ENCODE measurements at regions not wholly inside any gene's neighbourhood (a gene's known extent, or its start where the extent isn't known, plus 50 kb on each side); places are given as distances from the start of the nearest gene placed in this dataset.
"Not testable (repeated sequence)": the region's sequence is repeated elsewhere in the genome, so short reads cannot be mapped to it uniquely, and the experiment has no call there.

DNA sequence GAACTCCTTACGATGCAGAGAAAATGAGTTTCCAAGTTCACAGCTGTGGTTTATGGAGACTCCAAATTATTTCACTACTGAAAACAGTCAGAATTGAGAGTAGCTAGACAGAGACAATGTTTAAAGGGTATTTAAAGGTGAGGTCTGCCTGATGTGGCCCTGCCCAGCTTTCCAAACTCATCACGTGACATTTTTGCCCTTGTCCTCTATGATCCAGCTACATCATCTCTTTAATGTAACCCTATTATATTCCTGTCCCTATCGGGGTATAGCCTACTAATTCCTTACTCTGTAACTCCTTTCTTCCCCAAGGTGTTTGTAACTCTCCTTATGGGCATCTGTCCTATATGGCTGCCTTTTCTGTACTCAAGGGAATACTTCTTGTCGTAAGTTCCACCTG lies 297.2 kb downstream of the GRXCR1 start:
- Histone ChIP-seq H3K27me3 (ENCODE audit: insufficient read depth, low read length) (no peaks in the 10 kb centered on the region), H3K79me2 (ENCODE audit: insufficient read depth, low read length) (no peaks in the 10 kb centered on the region), H3K36me3 (ENCODE audit: insufficient read depth, low read length) (no peaks in the 10 kb centered on the region), H3K9ac (ENCODE audit: low read length) (no peak overlapping the region), H2AFZ (ENCODE audit: low read depth, low read length) (no peak overlapping the region), H3K4me3 (ENCODE audit: insufficient read depth, low read depth, low read length) (no peak overlapping the region), H3K4me2 (ENCODE audit: low read length) (no peak overlapping the region), H3K27ac (ENCODE audit: low read depth, low read length) (no peak overlapping the region), H3K4me1 (ENCODE audit: insufficient read depth, low read length) (no peaks in the 10 kb centered on the region), H4K20me1 (ENCODE audit: insufficient read depth, low read length) (no peaks in the 10 kb centered on the region), H3K9me3 (ENCODE audit: insufficient read depth, low read depth, low read length) (no peaks in the 10 kb centered on the region)
- no peak overlapping the region for H3K27ac Mint-ChIP-seq (ENCODE audit: unreplicated experiment)
- TF ChIP-seq, protein P1, sequence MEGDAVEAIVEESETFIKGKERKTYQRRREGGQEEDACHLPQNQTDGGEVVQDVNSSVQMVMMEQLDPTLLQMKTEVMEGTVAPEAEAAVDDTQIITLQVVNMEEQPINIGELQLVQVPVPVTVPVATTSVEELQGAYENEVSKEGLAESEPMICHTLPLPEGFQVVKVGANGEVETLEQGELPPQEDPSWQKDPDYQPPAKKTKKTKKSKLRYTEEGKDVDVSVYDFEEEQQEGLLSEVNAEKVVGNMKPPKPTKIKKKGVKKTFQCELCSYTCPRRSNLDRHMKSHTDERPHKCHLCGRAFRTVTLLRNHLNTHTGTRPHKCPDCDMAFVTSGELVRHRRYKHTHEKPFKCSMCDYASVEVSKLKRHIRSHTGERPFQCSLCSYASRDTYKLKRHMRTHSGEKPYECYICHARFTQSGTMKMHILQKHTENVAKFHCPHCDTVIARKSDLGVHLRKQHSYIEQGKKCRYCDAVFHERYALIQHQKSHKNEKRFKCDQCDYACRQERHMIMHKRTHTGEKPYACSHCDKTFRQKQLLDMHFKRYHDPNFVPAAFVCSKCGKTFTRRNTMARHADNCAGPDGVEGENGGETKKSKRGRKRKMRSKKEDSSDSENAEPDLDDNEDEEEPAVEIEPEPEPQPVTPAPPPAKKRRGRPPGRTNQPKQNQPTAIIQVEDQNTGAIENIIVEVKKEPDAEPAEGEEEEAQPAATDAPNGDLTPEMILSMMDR (IDR thresholded peaks at IDR 0.05; ENCODE audit: insufficient read depth, low read depth, low read length): no peak
- TF ChIP-seq EZH2 (IDR thresholded peaks at IDR 0.05; ENCODE audit: insufficient read depth, low read length): no peak
- H3K9me3 Mint-ChIP-seq (ENCODE audit: unreplicated experiment): no peaks in the 10 kb centered on the region
- H3K27me3 Mint-ChIP-seq (ENCODE audit: low read depth, unreplicated experiment): no peaks in the 10 kb centered on the region
- FAIRE-seq (no peak), DNase-seq (ENCODE audit: low read depth) (no peak)
- H3K4me1 Mint-ChIP-seq (ENCODE audit: low read depth, unreplicated experiment): no peaks in the 10 kb centered on the region
- no peaks in the 10 kb centered on the region for H3K36me3 Mint-ChIP-seq (ENCODE audit: low read depth, unreplicated experiment)
- no peak overlapping the region for H3K4me3 Mint-ChIP-seq (ENCODE audit: unreplicated experiment)

DNA sequence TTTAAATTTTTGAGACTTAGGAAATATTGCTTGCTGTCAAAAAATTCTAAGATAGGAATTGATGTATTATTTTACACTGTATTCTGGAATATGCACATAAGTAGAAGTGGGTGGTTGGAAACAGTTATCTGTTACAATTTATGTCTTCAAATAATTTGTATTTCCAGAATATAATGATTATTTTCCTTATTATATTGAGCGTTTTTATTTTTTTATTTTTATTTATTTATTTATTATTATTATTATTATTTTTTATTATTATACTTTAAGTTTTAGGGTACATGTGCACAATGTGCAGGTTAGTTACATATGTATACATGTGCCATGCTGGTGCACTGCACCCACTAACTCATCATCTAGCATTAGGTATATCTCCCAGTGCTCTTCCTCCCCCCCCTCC lies 320.1 kb downstream of the GRXCR1 start:
- H3K4me3 ChIP-seq (ENCODE audit: insufficient read depth, low read depth, low read length); H3K27ac ChIP-seq (ENCODE audit: low read depth, low read length); H3K4me1 Mint-ChIP-seq (ENCODE audit: low read depth, unreplicated experiment); H3K36me3 ChIP-seq (ENCODE audit: insufficient read depth, low read length); H3K79me2 ChIP-seq (ENCODE audit: insufficient read depth, low read length); H3K4me3 Mint-ChIP-seq (ENCODE audit: unreplicated experiment); H4K20me1 ChIP-seq (ENCODE audit: insufficient read depth, low read length); H3K27me3 ChIP-seq (ENCODE audit: insufficient read depth, low read length); H3K4me1 ChIP-seq (ENCODE audit: insufficient read depth, low read length); H3K36me3 Mint-ChIP-seq (ENCODE audit: low read depth, unreplicated experiment); H2AFZ ChIP-seq (ENCODE audit: low read depth, low read length); H3K4me2 ChIP-seq (ENCODE audit: low read length); H3K27ac Mint-ChIP-seq (ENCODE audit: unreplicated experiment); H3K9ac ChIP-seq (ENCODE audit: low read length); DNase-seq (ENCODE audit: low read depth); H3K27me3 Mint-ChIP-seq (ENCODE audit: low read depth, unreplicated experiment); H3K9me3 ChIP-seq (ENCODE audit: insufficient read depth, low read depth, low read length); H3K9me3 Mint-ChIP-seq (ENCODE audit: unreplicated experiment); FAIRE-seq: not testable (repeated sequence)

DNA sequence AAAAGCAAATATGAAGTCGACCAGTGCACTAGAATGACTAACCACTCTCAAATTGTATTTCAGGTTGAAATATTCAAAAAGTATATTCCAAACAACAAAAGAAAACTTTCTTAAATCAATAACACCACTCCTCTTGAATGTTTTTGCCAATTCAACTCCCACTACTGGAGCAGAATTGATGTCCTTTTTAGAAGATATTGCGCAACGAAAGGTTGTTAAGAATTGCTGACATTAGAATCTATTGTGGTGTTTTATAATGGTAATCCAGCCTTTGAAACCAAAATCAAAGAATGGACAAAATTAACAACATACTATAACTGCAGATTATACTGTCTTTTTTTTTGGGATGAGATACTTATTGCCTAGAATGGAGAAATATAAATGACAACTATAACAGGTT lies 331.3 kb downstream of the GRXCR1 start:
- TF ChIP-seq EZH2 (IDR thresholded peaks at IDR 0.05; ENCODE audit: insufficient read depth, low read length): no peak
- no peak overlapping the region for H2AFZ ChIP-seq (ENCODE audit: low read depth, low read length)
- Mint-ChIP-seq H3K36me3 (ENCODE audit: low read depth, unreplicated experiment) (no peaks in the 10 kb centered on the region), H3K4me3 (ENCODE audit: unreplicated experiment) (no peak overlapping the region), H3K4me1 (ENCODE audit: low read depth, unreplicated experiment) (peaks cover 5% of the 10 kb centered on the region), H3K27me3 (ENCODE audit: low read depth, unreplicated experiment) (no peaks in the 10 kb centered on the region), H3K27ac (ENCODE audit: unreplicated experiment) (no peak overlapping the region), H3K9me3 (ENCODE audit: unreplicated experiment) (no peaks in the 10 kb centered on the region)
- no peaks in the 10 kb centered on the region for H3K27me3 ChIP-seq (ENCODE audit: insufficient read depth, low read length)
- DNase-seq (ENCODE audit: low read depth) (no peak), FAIRE-seq (no peak)
- no peaks in the 10 kb centered on the region for H3K36me3 ChIP-seq (ENCODE audit: insufficient read depth, low read length)
- no peak overlapping the region for H3K9ac ChIP-seq (ENCODE audit: low read length)
- H3K4me2 ChIP-seq (ENCODE audit: low read length): no peak overlapping the region
- no peak overlapping the region for H3K27ac ChIP-seq (ENCODE audit: low read depth, low read length)
- H3K4me1 ChIP-seq (ENCODE audit: insufficient read depth, low read length): no peaks in the 10 kb centered on the region
- H3K9me3 ChIP-seq (ENCODE audit: insufficient read depth, low read depth, low read length): no peaks in the 10 kb centered on the region
- H4K20me1 ChIP-seq (ENCODE audit: insufficient read depth, low read length): no peaks in the 10 kb centered on the region
- H3K4me3 ChIP-seq (ENCODE audit: insufficient read depth, low read depth, low read length): no peak overlapping the region
- H3K79me2 ChIP-seq (ENCODE audit: insufficient read depth, low read length): no peaks in the 10 kb centered on the region

DNA sequence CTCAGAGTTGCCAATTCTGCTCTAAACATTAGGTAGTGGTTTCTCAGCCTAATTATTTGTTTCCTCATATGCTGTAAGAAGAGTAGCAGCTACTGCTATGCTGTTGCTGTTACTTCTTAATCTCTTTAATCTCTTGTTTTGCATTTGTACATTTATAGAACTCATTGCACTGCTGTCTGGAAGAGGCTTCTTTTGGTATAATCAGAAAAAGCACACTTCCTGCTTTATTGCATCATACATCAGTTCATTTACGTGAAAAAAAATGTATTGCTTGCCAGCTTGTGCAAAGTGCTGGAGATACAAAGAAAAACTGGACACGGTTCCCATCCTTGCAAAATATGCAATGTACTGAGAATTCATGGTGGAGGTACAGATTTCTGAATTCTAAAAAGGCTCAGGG lies 332.0 kb downstream of the GRXCR1 start:
- no peaks in the 10 kb centered on the region for H3K36me3 Mint-ChIP-seq (ENCODE audit: low read depth, unreplicated experiment)
- Histone ChIP-seq H3K4me2 (ENCODE audit: low read length) (no peak overlapping the region), H2AFZ (ENCODE audit: low read depth, low read length) (no peak overlapping the region), H3K4me3 (ENCODE audit: insufficient read depth, low read depth, low read length) (no peak overlapping the region), H3K9ac (ENCODE audit: low read length) (no peak overlapping the region), H3K4me1 (ENCODE audit: insufficient read depth, low read length) (no peaks in the 10 kb centered on the region), H3K27ac (ENCODE audit: low read depth, low read length) (no peak overlapping the region), H4K20me1 (ENCODE audit: insufficient read depth, low read length) (no peaks in the 10 kb centered on the region), H3K36me3 (ENCODE audit: insufficient read depth, low read length) (no peaks in the 10 kb centered on the region), H3K79me2 (ENCODE audit: insufficient read depth, low read length) (no peaks in the 10 kb centered on the region), H3K27me3 (ENCODE audit: insufficient read depth, low read length) (no peaks in the 10 kb centered on the region), H3K9me3 (ENCODE audit: insufficient read depth, low read depth, low read length) (no peaks in the 10 kb centered on the region)
- no peak overlapping the region for H3K4me3 Mint-ChIP-seq (ENCODE audit: unreplicated experiment)
- peaks cover 5% of the 10 kb centered on the region for H3K4me1 Mint-ChIP-seq (ENCODE audit: low read depth, unreplicated experiment)
- DNase-seq (ENCODE audit: low read depth) (no peak), FAIRE-seq (no peak)
- no peaks in the 10 kb centered on the region for H3K9me3 Mint-ChIP-seq (ENCODE audit: unreplicated experiment)
- no peak for TF ChIP-seq EZH2 (IDR thresholded peaks at IDR 0.05; ENCODE audit: insufficient read depth, low read length)
- TF ChIP-seq, protein P1 (IDR thresholded peaks at IDR 0.05; ENCODE audit: insufficient read depth, low read depth, low read length): no peak
- peak overlapping the region; percentile 4 for H3K27ac Mint-ChIP-seq (ENCODE audit: unreplicated experiment)
- no peaks in the 10 kb centered on the region for H3K27me3 Mint-ChIP-seq (ENCODE audit: low read depth, unreplicated experiment)
